Kidney (tissue), 10 donors: ENCODE measurements at regions not wholly inside any gene's neighbourhood (a gene's known extent, or its start where the extent isn't known, plus 50 kb on each side); places are given as distances from the start of the nearest gene placed in this dataset.
"Not testable (repeated sequence)": the region's sequence is repeated elsewhere in the genome, so short reads cannot be mapped to it uniquely, and the experiment has no call there.

Source experiments
- DNase-seq, 5 donors: peaks; one replicate each; pipeline ENCODE4 v3.0.0-alpha.2; 2013 to 2020
- FAIRE-seq: peaks from 2 replicates; lab custom pipeline; 2012; peaks lifted over from hg19 to GRCh38; lab: Jason Lieb, UNC
- H3K27ac ChIP-seq, 2 donors: one replicate each; pipeline ENCODE4 v1.7.0; 2013; ENCODE audit warnings: low read depth in 2 of 2, low read length in 2 of 2, inconsistent platforms in 1 of 2
- H3K27me3 ChIP-seq: one replicate; pipeline ENCODE4 v1.7.1; 2013; ENCODE audit warnings: low read length, inconsistent platforms; ENCODE audit not compliant: control insufficient read depth, insufficient read depth
- H3K36me3 ChIP-seq, 3 donors: one replicate each; pipeline versions ENCODE4 v1.7.0 to v1.7.1; 2013; ENCODE audit warnings: low read length in 3 of 3, control low read depth in 1 of 3, inconsistent platforms in 1 of 3; ENCODE audit not compliant: insufficient read depth in 3 of 3, control insufficient read depth in 2 of 3
- H3K4me1 ChIP-seq, 3 donors: one replicate each; pipeline versions ENCODE4 v1.7.0 to v1.7.1; 2013; ENCODE audit warnings: low read length in 3 of 3, inconsistent platforms in 1 of 3, low read depth in 1 of 3; ENCODE audit not compliant: control insufficient read depth in 2 of 3, insufficient read depth in 2 of 3
- H3K4me3 ChIP-seq, 3 donors: one replicate each; pipeline versions ENCODE4 v1.7.0 to v1.8.1; 2013; ENCODE audit warnings: low read length in 3 of 3, control low read depth in 1 of 3, inconsistent platforms in 1 of 3
- H3K9ac ChIP-seq, 3 donors: one replicate each; pipeline versions ENCODE4 v1.7.0 to v1.7.1; 2013; ENCODE audit warnings: low read length in 3 of 3, control low read depth in 1 of 3, inconsistent platforms in 1 of 3
- H3K9me3 ChIP-seq, 3 donors: one replicate each; pipeline versions ENCODE4 v1.7.0 to v1.7.1; 2013; ENCODE audit warnings: low read length in 3 of 3, control low read depth in 1 of 3, inconsistent platforms in 1 of 3; ENCODE audit not compliant: control insufficient read depth in 2 of 3, insufficient read depth in 1 of 3
- intact Hi-C: fragments of 100-400 bp; cut with DNase I; formaldehyde crosslinking; loops from one replicate; pipeline ENCODE4 v1.11.1; 2022
- donor health status: control.
- donor health status: control.
- donor health status: DM: yes; HTN: yes; CAD: no.
- donor health status: Normal renal cell carcinoma (clear cell type).

- DNase-seq, intact Hi-C loops, FAIRE-seq, H3K9ac ChIP-seq, H3K27ac ChIP-seq, H3K36me3 ChIP-seq, H3K4me1 ChIP-seq, H3K27me3 ChIP-seq, H3K4me3 ChIP-seq, H3K9me3 ChIP-seq: not testable (repeated sequence)
Observed at GRCh38 chr9:38927970-38928369, 208.0 kb upstream of the FAM240B start.

DNA sequence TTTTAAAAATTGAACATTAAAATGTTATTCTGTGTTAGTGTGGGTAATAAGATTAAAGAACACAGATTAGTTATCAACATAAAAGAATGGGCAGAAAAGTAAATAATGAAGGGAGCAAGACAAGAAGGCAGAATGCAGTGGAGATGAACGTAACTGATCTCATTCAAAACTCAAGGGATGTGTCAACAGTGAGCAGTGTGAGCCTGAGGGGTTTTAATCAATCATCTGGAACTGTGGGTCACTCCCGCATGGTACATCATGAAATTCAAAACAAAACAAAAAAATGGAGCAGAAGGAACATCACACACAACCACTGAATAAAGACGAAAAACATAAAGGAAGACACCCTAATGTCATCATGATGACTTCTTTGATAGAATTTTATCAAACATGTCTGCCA, 206.6 kb upstream of the FAM240B start:
- FAIRE-seq, H3K4me3 ChIP-seq, H3K27ac ChIP-seq, H3K36me3 ChIP-seq, intact Hi-C loops, H3K27me3 ChIP-seq, DNase-seq, H3K9me3 ChIP-seq, H3K9ac ChIP-seq, H3K4me1 ChIP-seq: not testable (repeated sequence)

DNA sequence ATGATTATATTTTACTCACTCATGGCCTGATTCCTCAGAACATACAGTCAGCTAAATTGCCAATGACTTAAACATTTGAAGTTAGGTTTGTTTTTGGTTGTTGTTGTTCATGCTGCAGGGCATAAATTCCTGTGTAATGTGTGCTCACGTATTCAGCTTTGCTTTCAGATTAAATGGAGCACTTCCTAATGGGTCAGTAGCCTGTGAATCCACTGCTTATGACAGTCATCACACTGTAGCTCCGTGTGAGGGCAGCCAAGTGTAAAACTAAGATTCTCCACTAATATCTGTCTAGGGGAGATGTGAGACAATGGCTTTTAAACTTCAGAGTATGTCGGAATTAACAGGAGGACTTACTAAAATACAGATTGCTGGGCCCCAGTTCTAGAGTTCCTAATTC, 201.3 kb upstream of the FAM240B start:
- FAIRE-seq, H3K9me3 ChIP-seq, H3K9ac ChIP-seq, H3K27me3 ChIP-seq, H3K27ac ChIP-seq, DNase-seq, intact Hi-C loops, H3K4me3 ChIP-seq, H3K36me3 ChIP-seq, H3K4me1 ChIP-seq: not testable (repeated sequence)

GRCh38 chr9:38910629-38911028, 190.7 kb upstream of the FAM240B start:
- intact Hi-C loops, H3K9me3 ChIP-seq, FAIRE-seq: not testable (repeated sequence)

DNA sequence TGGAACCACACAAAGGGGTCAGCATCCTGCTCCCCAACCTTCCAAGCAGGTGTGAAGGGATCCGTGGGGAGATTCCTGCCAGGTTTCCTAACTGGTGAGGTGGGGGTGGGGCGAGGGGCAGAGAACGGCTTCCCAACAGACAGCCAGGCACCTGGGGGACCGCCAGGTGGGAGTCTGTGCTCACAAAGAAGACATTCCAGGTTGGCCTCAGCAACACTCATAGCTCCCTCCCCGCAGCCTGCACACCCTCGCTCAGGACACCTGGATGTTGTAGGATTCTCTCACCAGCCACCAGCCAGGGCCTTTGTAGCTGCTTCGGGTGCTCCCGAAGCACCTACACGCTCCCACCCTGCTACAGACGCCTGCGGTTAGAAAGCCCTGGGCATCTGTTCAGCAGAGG, 184.8 kb upstream of the FAM240B start:
- H3K27me3 ChIP-seq, FAIRE-seq, H3K4me1 ChIP-seq, H3K9ac ChIP-seq, H3K36me3 ChIP-seq, H3K4me3 ChIP-seq, H3K27ac ChIP-seq, DNase-seq, intact Hi-C loops, H3K9me3 ChIP-seq: not testable (repeated sequence)

More at GRCh38 chr9:38910629-38911028, 190.7 kb upstream of the FAM240B start:
- H3K27ac ChIP-seq, H3K9ac ChIP-seq, H3K27me3 ChIP-seq, H3K4me1 ChIP-seq, H3K4me3 ChIP-seq, H3K36me3 ChIP-seq, DNase-seq: not testable (repeated sequence)

GRCh38 chr9:38901534-38902177, 181.7 kb upstream of the FAM240B start:
- H3K4me3 ChIP-seq, H3K36me3 ChIP-seq, H3K4me1 ChIP-seq, FAIRE-seq, H3K27ac ChIP-seq, H3K9me3 ChIP-seq, intact Hi-C loops, DNase-seq, H3K9ac ChIP-seq, H3K27me3 ChIP-seq: not testable (repeated sequence)

- H3K27me3 ChIP-seq, intact Hi-C loops, H3K9me3 ChIP-seq, H3K27ac ChIP-seq, H3K9ac ChIP-seq, H3K4me3 ChIP-seq, FAIRE-seq, DNase-seq, H3K36me3 ChIP-seq, H3K4me1 ChIP-seq: not testable (repeated sequence)
Observed at GRCh38 chr9:38896404-38896803, 176.5 kb upstream of the FAM240B start.

- H3K27ac ChIP-seq, intact Hi-C loops, H3K9me3 ChIP-seq, H3K4me1 ChIP-seq, DNase-seq, H3K27me3 ChIP-seq, FAIRE-seq, H3K9ac ChIP-seq, H3K36me3 ChIP-seq, H3K4me3 ChIP-seq: not testable (repeated sequence)
Observed at GRCh38 chr9:38895227-38895626, 175.3 kb upstream of the FAM240B start.
